ENCODE measurements at regions not wholly inside any gene's neighbourhood (a gene's known extent, or its start where the extent isn't known, plus 50 kb on each side); places are given as distances from the start of the nearest gene placed in this dataset.

DNA sequence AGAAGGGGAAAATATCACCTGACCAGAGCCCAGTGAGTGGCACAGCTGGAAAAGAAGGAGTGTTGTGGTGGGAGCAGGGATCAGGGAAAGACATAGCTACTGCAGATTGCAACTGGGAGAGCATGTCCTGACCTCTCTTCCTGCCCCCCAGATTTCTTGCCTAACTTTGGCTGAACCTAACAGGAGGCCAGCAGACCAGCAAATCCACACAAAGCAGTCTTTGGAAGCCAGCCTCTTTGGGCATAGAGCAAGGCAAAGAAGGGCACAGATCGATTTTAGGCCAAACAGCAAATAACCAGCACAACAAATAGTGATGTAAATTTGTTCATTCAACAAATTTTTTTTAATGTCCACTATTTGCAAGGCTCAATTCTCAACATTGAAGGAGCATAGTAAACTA is 433.2 kb upstream of the GHITM start:
- H3K4me3 ChIP-seq (ENCODE audit: control insufficient read depth in 2 of 3, extremely low read depth in 1 of 3, insufficient read depth in 2 of 3, low read depth in 1 of 3, low read length in 3 of 3) = no peak overlapping the region
- H3K9me3 ChIP-seq (ENCODE audit: control insufficient read depth, low read depth, low read length) = no peaks in the 10 kb centered on the region
- no peak for FAIRE-seq
- H3K4me2 ChIP-seq (ENCODE audit: control insufficient read depth, extremely low read depth, insufficient read depth, low read depth, low read length) = no peak overlapping the region
- H3K4me1 ChIP-seq (ENCODE audit: control insufficient read depth, extremely low read depth, insufficient read depth, low read length) = no peaks in the 10 kb centered on the region
- dilution Hi-C loops (cut with MboI; ENCODE audit: extremely low pct_ligation_motif_present, low sequenced_read_pairs) = no loop called here
- H3K79me2 ChIP-seq (ENCODE audit: control insufficient read depth, insufficient read depth, low read length) = no peaks in the 10 kb centered on the region
- H4K20me1 ChIP-seq (ENCODE audit: control insufficient read depth, extremely low read depth, insufficient read depth, low read length) = no peaks in the 10 kb centered on the region
- no peaks in the 10 kb centered on the region for H3K36me3 ChIP-seq (ENCODE audit: control insufficient read depth in 2 of 2, extremely low read depth in 1 of 2, insufficient read depth in 2 of 2, low read length in 2 of 2)
- no peak overlapping the region for H2AFZ ChIP-seq (ENCODE audit: control insufficient read depth, low read length)
- DNase-seq (ENCODE audit: low read depth, low spot score) = no peak
- H3K9ac ChIP-seq (ENCODE audit: control insufficient read depth, extremely low read depth, insufficient read depth, low read length) = no peak overlapping the region
- TF ChIP-seq, protein P1, sequence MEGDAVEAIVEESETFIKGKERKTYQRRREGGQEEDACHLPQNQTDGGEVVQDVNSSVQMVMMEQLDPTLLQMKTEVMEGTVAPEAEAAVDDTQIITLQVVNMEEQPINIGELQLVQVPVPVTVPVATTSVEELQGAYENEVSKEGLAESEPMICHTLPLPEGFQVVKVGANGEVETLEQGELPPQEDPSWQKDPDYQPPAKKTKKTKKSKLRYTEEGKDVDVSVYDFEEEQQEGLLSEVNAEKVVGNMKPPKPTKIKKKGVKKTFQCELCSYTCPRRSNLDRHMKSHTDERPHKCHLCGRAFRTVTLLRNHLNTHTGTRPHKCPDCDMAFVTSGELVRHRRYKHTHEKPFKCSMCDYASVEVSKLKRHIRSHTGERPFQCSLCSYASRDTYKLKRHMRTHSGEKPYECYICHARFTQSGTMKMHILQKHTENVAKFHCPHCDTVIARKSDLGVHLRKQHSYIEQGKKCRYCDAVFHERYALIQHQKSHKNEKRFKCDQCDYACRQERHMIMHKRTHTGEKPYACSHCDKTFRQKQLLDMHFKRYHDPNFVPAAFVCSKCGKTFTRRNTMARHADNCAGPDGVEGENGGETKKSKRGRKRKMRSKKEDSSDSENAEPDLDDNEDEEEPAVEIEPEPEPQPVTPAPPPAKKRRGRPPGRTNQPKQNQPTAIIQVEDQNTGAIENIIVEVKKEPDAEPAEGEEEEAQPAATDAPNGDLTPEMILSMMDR (optimal IDR thresholded peaks at IDR 0.05 in 1 of 3, IDR thresholded peaks at IDR 0.05 in 1 of 3, conservative IDR thresholded peaks at IDR 0.05 in 1 of 3; ENCODE audit: extremely low read depth in 1 of 3, insufficient read depth in 2 of 3, low read length in 3 of 3) = no peak
- no peak for TF ChIP-seq EZH2 (IDR thresholded peaks at IDR 0.05; ENCODE audit: low read length)
- H3K27ac ChIP-seq (ENCODE audit: control insufficient read depth, insufficient read depth, low read length) = no peak overlapping the region
- H3K27me3 ChIP-seq (ENCODE audit: control insufficient read depth, extremely low read depth, insufficient read depth, low read length) = no peaks in the 10 kb centered on the region
- no peaks in the 10 kb centered on the region for H3K9me1 ChIP-seq (ENCODE audit: control insufficient read depth, extremely low read depth, insufficient read depth, low read length)

DNA sequence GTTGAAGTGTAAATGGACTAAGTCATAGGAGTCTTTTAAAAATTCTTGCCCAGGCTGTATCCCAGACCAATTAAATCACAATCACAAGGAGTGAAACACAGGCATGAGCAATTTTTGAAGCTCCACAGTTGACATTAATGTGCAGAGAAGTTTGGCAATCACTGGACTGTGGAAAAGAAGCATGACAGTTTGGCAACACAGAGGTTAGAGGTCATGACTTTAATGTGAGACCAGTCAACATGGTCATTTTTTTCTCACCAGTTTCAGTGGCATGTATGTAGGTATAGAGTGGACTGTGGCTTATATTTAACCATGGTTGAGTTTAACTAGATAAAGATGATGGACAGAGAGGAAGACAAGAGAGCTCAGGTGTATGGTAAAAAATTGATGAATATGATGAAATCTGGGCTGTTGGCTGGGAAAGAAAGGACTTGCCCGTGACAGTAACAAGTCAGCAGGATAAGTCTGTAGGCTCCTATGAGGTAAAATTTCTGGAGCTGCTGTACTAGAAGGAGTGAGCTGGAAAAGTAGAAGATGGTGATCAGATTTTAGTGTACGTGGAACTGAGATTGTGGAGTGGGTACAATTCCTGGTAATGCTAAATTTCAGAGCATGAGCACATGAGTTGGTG is 432.2 kb upstream of the GHITM start:
- Histone ChIP-seq H3K4me3 (ENCODE audit: control insufficient read depth in 2 of 3, extremely low read depth in 1 of 3, insufficient read depth in 2 of 3, low read depth in 1 of 3, low read length in 3 of 3) (no peak overlapping the region), H3K9me1 (ENCODE audit: control insufficient read depth, extremely low read depth, insufficient read depth, low read length) (no peaks in the 10 kb centered on the region), H3K79me2 (ENCODE audit: control insufficient read depth, insufficient read depth, low read length) (no peaks in the 10 kb centered on the region), H3K9me3 (ENCODE audit: control insufficient read depth, low read depth, low read length) (no peaks in the 10 kb centered on the region), H2AFZ (ENCODE audit: control insufficient read depth, low read length) (no peak overlapping the region), H4K20me1 (ENCODE audit: control insufficient read depth, extremely low read depth, insufficient read depth, low read length) (no peaks in the 10 kb centered on the region), H3K9ac (ENCODE audit: control insufficient read depth, extremely low read depth, insufficient read depth, low read length) (no peak overlapping the region), H3K27ac (ENCODE audit: control insufficient read depth, insufficient read depth, low read length) (no peak overlapping the region), H3K4me1 (ENCODE audit: control insufficient read depth, extremely low read depth, insufficient read depth, low read length) (no peaks in the 10 kb centered on the region), H3K27me3 (ENCODE audit: control insufficient read depth, extremely low read depth, insufficient read depth, low read length) (no peaks in the 10 kb centered on the region), H3K4me2 (ENCODE audit: control insufficient read depth, extremely low read depth, insufficient read depth, low read depth, low read length) (no peak overlapping the region), H3K36me3 (ENCODE audit: control insufficient read depth in 2 of 2, extremely low read depth in 1 of 2, insufficient read depth in 2 of 2, low read length in 2 of 2) (no peaks in the 10 kb centered on the region)
- TF ChIP-seq, protein P1 (optimal IDR thresholded peaks at IDR 0.05 in 1 of 3, IDR thresholded peaks at IDR 0.05 in 1 of 3, conservative IDR thresholded peaks at IDR 0.05 in 1 of 3; ENCODE audit: extremely low read depth in 1 of 3, insufficient read depth in 2 of 3, low read length in 3 of 3) = no peak
- no peak for TF ChIP-seq EZH2 (IDR thresholded peaks at IDR 0.05; ENCODE audit: low read length)
- dilution Hi-C loops (cut with MboI; ENCODE audit: extremely low pct_ligation_motif_present, low sequenced_read_pairs) = no loop called here
- DNase-seq (ENCODE audit: low read depth, low spot score) (no peak), FAIRE-seq (no peak)

Data from keratinocyte (primary cell).